ENCODE measurements at regions not wholly inside any gene's neighbourhood (a gene's known extent, or its start where the extent isn't known, plus 50 kb on each side); places are given as distances from the start of the nearest gene placed in this dataset.

- peaks cover 4% of the 10 kb centered on the region for H3K27me3 ChIP-seq (ENCODE audit: insufficient read depth, low read depth, low read length)
- no peaks in the 10 kb centered on the region for H3K36me3 ChIP-seq (ENCODE audit: insufficient read depth, low read length)
- H3K4me2 ChIP-seq (ENCODE audit: low read length): no peak overlapping the region
- no peak overlapping the region for H3K4me3 ChIP-seq (ENCODE audit: low read length)
- H3F3A ChIP-seq (ENCODE audit: insufficient read depth, low read length, poor library complexity, severe bottlenecking): no peaks in the 10 kb centered on the region
- H3K27ac ChIP-seq (ENCODE audit: low read length): no peak overlapping the region
- no peak overlapping the region for H3K9ac ChIP-seq (ENCODE audit: low read length)
- H3K79me2 ChIP-seq (replicated peaks; ENCODE audit: insufficient read depth, low read length): no peaks in the 10 kb centered on the region
- H3K9me3 ChIP-seq (ENCODE audit: low read length): no peaks in the 10 kb centered on the region
- no peaks in the 10 kb centered on the region for H3K9me2 ChIP-seq (ENCODE audit: insufficient read depth, low read length)
- H2AFZ ChIP-seq (ENCODE audit: low read depth, low read length): no peak overlapping the region
- H4K20me1 ChIP-seq (ENCODE audit: insufficient read depth): no peaks in the 10 kb centered on the region
- TF ChIP-seq MXI1 (conservative IDR thresholded peaks at IDR 0.05; ENCODE audit: poor library complexity, severe bottlenecking) (no peak), EZH2 (IDR thresholded peaks at IDR 0.05; ENCODE audit: borderline replicate concordance, insufficient read depth, low read length, poor library complexity, severe bottlenecking) (no peak), POLR2AphosphoS5 (IDR thresholded peaks at IDR 0.05) (no peak)
These were observed 62.4 kb downstream of the TENT5A start for GRCh38 chr6:81690073-81690472.

- H3K36me3 ChIP-seq (ENCODE audit: insufficient read depth, low read length): no peaks in the 10 kb centered on the region
- no peaks in the 10 kb centered on the region for H3K9me3 ChIP-seq (ENCODE audit: low read length)
- no peaks in the 10 kb centered on the region for H3K79me2 ChIP-seq (replicated peaks; ENCODE audit: insufficient read depth, low read length)
- H3F3A ChIP-seq (ENCODE audit: insufficient read depth, low read length, poor library complexity, severe bottlenecking): no peaks in the 10 kb centered on the region
- H3K27ac ChIP-seq (ENCODE audit: low read length): no peak overlapping the region
- TF ChIP-seq MXI1 (conservative IDR thresholded peaks at IDR 0.05; ENCODE audit: poor library complexity, severe bottlenecking) (no peak), CTCF (IDR thresholded peaks at IDR 0.05; ENCODE audit: poor library complexity, severe bottlenecking) (no peak), EP300 (conservative IDR thresholded peaks at IDR 0.05; ENCODE audit: poor library complexity, severe bottlenecking) (no peak), EZH2 (IDR thresholded peaks at IDR 0.05; ENCODE audit: borderline replicate concordance, insufficient read depth, low read length, poor library complexity, severe bottlenecking) (no peak), SMC3 (conservative IDR thresholded peaks at IDR 0.05; ENCODE audit: poor library complexity) (no peak), REST (IDR thresholded peaks at IDR 0.05; ENCODE audit: borderline replicate concordance) (no peak), TAF1 (IDR thresholded peaks at IDR 0.05; ENCODE audit: low read depth) (no peak), POLR2AphosphoS5 (IDR thresholded peaks at IDR 0.05) (no peak), RAD21 (conservative IDR thresholded peaks at IDR 0.05) (no peak)
- H4K20me1 ChIP-seq (ENCODE audit: insufficient read depth): no peaks in the 10 kb centered on the region
- no peak overlapping the region for H3K4me3 ChIP-seq (ENCODE audit: low read length)
- H3K9me2 ChIP-seq (ENCODE audit: insufficient read depth, low read length): no peaks in the 10 kb centered on the region
- H3K9ac ChIP-seq (ENCODE audit: low read length): no peak overlapping the region
- H2AFZ ChIP-seq (ENCODE audit: low read depth, low read length): no peak overlapping the region
- no peak overlapping the region for H3K4me2 ChIP-seq (ENCODE audit: low read length)
- H3K27me3 ChIP-seq (ENCODE audit: insufficient read depth, low read depth, low read length): peaks cover 4% of the 10 kb centered on the region
These were observed 62.9 kb downstream of the TENT5A start for GRCh38 chr6:81689580-81689979.

- Histone ChIP-seq H3K9ac (ENCODE audit: low read length) (no peak overlapping the region), H4K20me1 (ENCODE audit: insufficient read depth) (no peaks in the 10 kb centered on the region), H3F3A (ENCODE audit: insufficient read depth, low read length, poor library complexity, severe bottlenecking) (no peaks in the 10 kb centered on the region), H3K4me2 (ENCODE audit: low read length) (no peak overlapping the region), H3K27ac (ENCODE audit: low read length) (no peak overlapping the region), H3K27me3 (ENCODE audit: insufficient read depth, low read depth, low read length) (no peaks in the 10 kb centered on the region), H3K9me2 (ENCODE audit: insufficient read depth, low read length) (no peaks in the 10 kb centered on the region), H3K9me3 (ENCODE audit: low read length) (no peaks in the 10 kb centered on the region), H3K36me3 (ENCODE audit: insufficient read depth, low read length) (no peaks in the 10 kb centered on the region), H3K79me2 (replicated peaks; ENCODE audit: insufficient read depth, low read length) (no peaks in the 10 kb centered on the region), H3K4me3 (ENCODE audit: low read length) (no peak overlapping the region), H2AFZ (ENCODE audit: low read depth, low read length) (no peak overlapping the region)
- TF ChIP-seq POLR2AphosphoS5 (IDR thresholded peaks at IDR 0.05): no peak
- TF ChIP-seq EZH2 (IDR thresholded peaks at IDR 0.05; ENCODE audit: borderline replicate concordance, insufficient read depth, low read length, poor library complexity, severe bottlenecking): no peak
- TF ChIP-seq MXI1 (conservative IDR thresholded peaks at IDR 0.05; ENCODE audit: poor library complexity, severe bottlenecking): no peak
- no peak for TF ChIP-seq SMC3 (conservative IDR thresholded peaks at IDR 0.05; ENCODE audit: poor library complexity)
- TF ChIP-seq TAF1 (IDR thresholded peaks at IDR 0.05; ENCODE audit: low read depth): no peak
- no peak for TF ChIP-seq REST (IDR thresholded peaks at IDR 0.05; ENCODE audit: borderline replicate concordance)
- TF ChIP-seq EP300 (conservative IDR thresholded peaks at IDR 0.05; ENCODE audit: poor library complexity, severe bottlenecking): no peak
- TF ChIP-seq CTCF (IDR thresholded peaks at IDR 0.05; ENCODE audit: poor library complexity, severe bottlenecking): no peak
- no peak for TF ChIP-seq RAD21 (conservative IDR thresholded peaks at IDR 0.05)
These were observed 68.6 kb downstream of the TENT5A start for GRCh38 chr6:81683912-81684311.
